HG03159 (cell line): ENCODE measurements at regions not wholly inside any gene's neighbourhood (a gene's known extent, or its start where the extent isn't known, plus 50 kb on each side); places are given as distances from the start of the nearest gene placed in this dataset.
A peak's percentile ranks its signal among the peaks of the same experiment; 100 is the strongest.

ENCODE experiments used
- ATAC-seq: cut with Tn5 transposase; IDR thresholded peaks from one replicate; pipeline ENCODE4 v1.9.1; 2021; ENCODE audit warnings: mild to moderate bottlenecking, moderate library complexity; ENCODE audit not compliant: unreplicated experiment

- ATAC-seq = no peak
Observed at GRCh38 chr3:145727476-145727875, 433.5 kb downstream of the PLOD2 start.

GRCh38 chr3:145735631-145736030 lies 425.4 kb downstream of the PLOD2 start:
- no peak for ATAC-seq

GRCh38 chr3:145737952-145738351 lies 423.0 kb downstream of the PLOD2 start:
- no peak for ATAC-seq

GRCh38 chr3:145739926-145740325 lies 421.1 kb downstream of the PLOD2 start:
- ATAC-seq = no peak

GRCh38 chr3:145750657-145751056 lies 410.3 kb downstream of the PLOD2 start:
- no peak for ATAC-seq

- ATAC-seq = no peak
Observed at GRCh38 chr3:145752576-145752975, 408.4 kb downstream of the PLOD2 start.

- ATAC-seq = no peak
Observed at GRCh38 chr3:145754605-145755289, 406.2 kb downstream of the PLOD2 start.

GRCh38 chr3:145760036-145760435 lies 400.9 kb downstream of the PLOD2 start:
- no peak for ATAC-seq

- ATAC-seq = no peak
Observed at GRCh38 chr3:145767909-145768308, 393.1 kb downstream of the PLOD2 start.

GRCh38 chr3:145776782-145777408 lies 384.1 kb downstream of the PLOD2 start:
- peak; percentile 77 for ATAC-seq

- ATAC-seq = no peak
Observed at GRCh38 chr3:145780301-145780700, 380.7 kb downstream of the PLOD2 start.

GRCh38 chr3:145785668-145786067 lies 375.3 kb downstream of the PLOD2 start:
- ATAC-seq = no peak

- ATAC-seq = no peak
Observed at GRCh38 chr3:145798007-145798406, 363.0 kb downstream of the PLOD2 start.

GRCh38 chr3:145798696-145799537 lies 362.1 kb downstream of the PLOD2 start:
- ATAC-seq = no peak

GRCh38 chr3:145801696-145802095 lies 359.3 kb downstream of the PLOD2 start:
- no peak for ATAC-seq

- no peak for ATAC-seq
Observed at GRCh38 chr3:145807990-145808389, 353.0 kb downstream of the PLOD2 start.

- ATAC-seq = no peak
Observed at GRCh38 chr3:145812391-145812790, 348.6 kb downstream of the PLOD2 start.

- ATAC-seq = no peak
Observed at GRCh38 chr3:145815707-145816413, 345.1 kb downstream of the PLOD2 start.

GRCh38 chr3:145817870-145818483 lies 343.0 kb downstream of the PLOD2 start:
- no peak for ATAC-seq

- no peak for ATAC-seq
Observed at GRCh38 chr3:145820170-145820569, 340.8 kb downstream of the PLOD2 start.
